Spleen (tissue), 7 donors: ENCODE measurements at regions not wholly inside any gene's neighbourhood (a gene's known extent, or its start where the extent isn't known, plus 50 kb on each side); places are given as distances from the start of the nearest gene placed in this dataset.

Source experiments
- POLR2A ChIP-seq, 3 donors: fragments of 450-650 bp; IDR thresholded peaks; one replicate each; pipeline ENCODE4 v1.5.1; 2017; ENCODE audit warnings: antibody characterized with exemption in 3 of 3, mild to moderate bottlenecking in 1 of 3
- POLR2AphosphoS5 ChIP-seq, 3 donors: sonication (generic); formaldehyde crosslinking; IDR thresholded peaks; one replicate each; pipeline ENCODE4 v1.5.1; 2017; ENCODE audit warnings: antibody characterized with exemption in 3 of 3
- TF ChIP-seq, protein P1 (sequence below), 11 experiments: fragments of 200-600 bp in 7 of 11; fragments of 450-650 bp in 4 of 11; sonication (generic) in 4 of 11; IDR thresholded peaks in 8 of 11; conservative IDR thresholded peaks in 3 of 11; 1 replicate in 7 of 11; 2 replicates in 4 of 11; pipeline versions ENCODE4 v1.4.0 to v1.8.0; 2016 to 2021; ENCODE audit warnings: antibody characterized with exemption in 11 of 11, inconsistent platforms in 4 of 11, mild to moderate bottlenecking in 1 of 11
- donor health status: DM: no; HTN: no; CAD: no; lungs with moderate emphysema.
- donor health status: DM: no; HTN: no; CAD: no.
- donor health status: DM: no; HTN: no; CAD: no.

DNA sequence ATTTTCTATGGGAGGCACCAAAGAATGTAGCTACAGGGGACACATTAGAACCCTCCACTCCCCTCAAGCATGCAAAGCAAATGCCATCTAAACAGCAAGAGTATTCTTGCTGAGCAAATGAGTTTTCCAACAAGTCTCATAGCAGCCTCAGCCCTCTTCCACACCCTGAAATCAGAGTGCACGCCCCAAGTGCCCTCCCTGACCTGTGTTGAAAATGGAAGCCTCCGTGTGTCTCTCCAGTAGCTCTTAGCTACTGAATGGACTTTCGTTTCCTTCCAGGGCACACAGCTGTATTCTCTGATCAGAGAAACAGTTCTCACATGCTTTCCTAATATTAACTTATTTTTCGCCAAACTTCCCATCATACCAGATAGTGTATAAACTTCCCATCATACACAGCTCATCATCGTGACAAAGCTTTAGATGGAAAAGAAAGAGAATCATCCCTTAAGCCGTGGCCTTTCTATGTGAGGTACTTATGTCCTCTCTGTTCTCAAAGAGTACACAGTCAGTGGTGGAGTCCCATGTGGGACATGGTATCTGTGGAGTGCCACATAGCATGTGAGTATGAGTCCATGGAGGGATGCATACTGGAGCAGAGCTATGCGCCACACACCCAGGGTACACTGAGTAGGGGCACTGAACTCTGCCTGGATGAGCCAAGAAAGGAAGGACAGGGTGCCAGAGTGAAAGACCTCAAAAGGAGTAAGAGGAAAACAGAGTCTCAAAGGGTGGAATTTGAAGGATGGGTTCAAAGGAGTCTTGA, 434.5 kb downstream of the MCTP2 start:
- TF ChIP-seq, protein P1, sequence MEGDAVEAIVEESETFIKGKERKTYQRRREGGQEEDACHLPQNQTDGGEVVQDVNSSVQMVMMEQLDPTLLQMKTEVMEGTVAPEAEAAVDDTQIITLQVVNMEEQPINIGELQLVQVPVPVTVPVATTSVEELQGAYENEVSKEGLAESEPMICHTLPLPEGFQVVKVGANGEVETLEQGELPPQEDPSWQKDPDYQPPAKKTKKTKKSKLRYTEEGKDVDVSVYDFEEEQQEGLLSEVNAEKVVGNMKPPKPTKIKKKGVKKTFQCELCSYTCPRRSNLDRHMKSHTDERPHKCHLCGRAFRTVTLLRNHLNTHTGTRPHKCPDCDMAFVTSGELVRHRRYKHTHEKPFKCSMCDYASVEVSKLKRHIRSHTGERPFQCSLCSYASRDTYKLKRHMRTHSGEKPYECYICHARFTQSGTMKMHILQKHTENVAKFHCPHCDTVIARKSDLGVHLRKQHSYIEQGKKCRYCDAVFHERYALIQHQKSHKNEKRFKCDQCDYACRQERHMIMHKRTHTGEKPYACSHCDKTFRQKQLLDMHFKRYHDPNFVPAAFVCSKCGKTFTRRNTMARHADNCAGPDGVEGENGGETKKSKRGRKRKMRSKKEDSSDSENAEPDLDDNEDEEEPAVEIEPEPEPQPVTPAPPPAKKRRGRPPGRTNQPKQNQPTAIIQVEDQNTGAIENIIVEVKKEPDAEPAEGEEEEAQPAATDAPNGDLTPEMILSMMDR (IDR thresholded peaks at IDR 0.05 in 8 of 11, conservative IDR thresholded peaks at IDR 0.05 in 3 of 11): no peak
- TF ChIP-seq POLR2A (IDR thresholded peaks at IDR 0.05): no peak
- TF ChIP-seq POLR2AphosphoS5 (IDR thresholded peaks at IDR 0.05): no peak
